ENCODE measurements at regions not wholly inside any gene's neighbourhood (a gene's known extent, or its start where the extent isn't known, plus 50 kb on each side); places are given as distances from the start of the nearest gene placed in this dataset.

- no peak for TF ChIP-seq CTCF (conservative IDR thresholded peaks at IDR 0.05)
- no peak for TF ChIP-seq EZH2 (IDR thresholded peaks at IDR 0.05; ENCODE audit: low read depth)
Observed at GRCh38 chr13:89214185-89214584, 1543.0 kb downstream of the SLITRK5 start.
